ENCODE measurements at regions not wholly inside any gene's neighbourhood (a gene's known extent, or its start where the extent isn't known, plus 50 kb on each side); places are given as distances from the start of the nearest gene placed in this dataset.

- H3K4me1 ChIP-seq (ENCODE audit: control insufficient read depth in 1 of 2, low read depth in 2 of 2): no peaks in the 10 kb centered on the region
- DNase-seq (ENCODE audit: low spot score) (no peak), ATAC-seq (ENCODE audit: insufficient number of reproducible peaks, low FRiP score, low read depth) (no peak)
- H3K9me3 ChIP-seq: no peaks in the 10 kb centered on the region
- no peak overlapping the region for H3K27ac ChIP-seq
- H3K4me3 ChIP-seq: no peak overlapping the region
- no peaks in the 10 kb centered on the region for H3K27me3 ChIP-seq (replicated peaks; ENCODE audit: insufficient read depth)
- TF ChIP-seq CTCF (IDR thresholded peaks at IDR 0.05): no peak
- H3K36me3 ChIP-seq: no peaks in the 10 kb centered on the region
Observed at GRCh38 chr17:63364944-63365343, 81.2 kb downstream of the CYB561 start.

GRCh38 chr17:63365366-63366240 lies 80.5 kb downstream of the CYB561 start:
- DNase-seq (ENCODE audit: low spot score) (no peak), ATAC-seq (ENCODE audit: insufficient number of reproducible peaks, low FRiP score, low read depth) (no peak)
- Histone ChIP-seq H3K27me3 (replicated peaks; ENCODE audit: insufficient read depth) (no peaks in the 10 kb centered on the region), H3K4me1 (ENCODE audit: control insufficient read depth in 1 of 2, low read depth in 2 of 2) (no peaks in the 10 kb centered on the region), H3K9me3 (no peaks in the 10 kb centered on the region), H3K4me3 (no peak overlapping the region), H3K27ac (no peak overlapping the region), H3K36me3 (no peaks in the 10 kb centered on the region)
- no peak for TF ChIP-seq CTCF (IDR thresholded peaks at IDR 0.05)

GRCh38 chr17:63366241-63366566 lies 79.9 kb downstream of the CYB561 start:
- Histone ChIP-seq H3K36me3 (no peaks in the 10 kb centered on the region), H3K27ac (no peak overlapping the region), H3K4me3 (no peak overlapping the region), H3K4me1 (ENCODE audit: control insufficient read depth in 1 of 2, low read depth in 2 of 2) (no peaks in the 10 kb centered on the region), H3K27me3 (replicated peaks; ENCODE audit: insufficient read depth) (no peaks in the 10 kb centered on the region), H3K9me3 (no peaks in the 10 kb centered on the region)
- TF ChIP-seq CTCF (IDR thresholded peaks at IDR 0.05): no peak
- ATAC-seq (ENCODE audit: insufficient number of reproducible peaks, low FRiP score, low read depth) (no peak), DNase-seq (ENCODE audit: low spot score) (no peak)

- Histone ChIP-seq H3K27ac (no peak overlapping the region), H3K27me3 (replicated peaks; ENCODE audit: insufficient read depth) (no peaks in the 10 kb centered on the region), H3K9me3 (no peaks in the 10 kb centered on the region), H3K4me1 (ENCODE audit: control insufficient read depth in 1 of 2, low read depth in 2 of 2) (no peaks in the 10 kb centered on the region), H3K36me3 (no peaks in the 10 kb centered on the region), H3K4me3 (no peak overlapping the region)
- no peak for TF ChIP-seq CTCF (IDR thresholded peaks at IDR 0.05)
- DNase-seq (ENCODE audit: low spot score) (no peak), ATAC-seq (ENCODE audit: insufficient number of reproducible peaks, low FRiP score, low read depth) (no peak)
Observed at GRCh38 chr17:63369233-63369632, 76.9 kb downstream of the CYB561 start.

- Histone ChIP-seq H3K27ac (no peak overlapping the region), H3K27me3 (replicated peaks; ENCODE audit: insufficient read depth) (no peaks in the 10 kb centered on the region), H3K9me3 (no peaks in the 10 kb centered on the region), H3K36me3 (no peaks in the 10 kb centered on the region), H3K4me1 (ENCODE audit: control insufficient read depth in 1 of 2, low read depth in 2 of 2) (no peaks in the 10 kb centered on the region), H3K4me3 (no peak overlapping the region)
- ATAC-seq (ENCODE audit: insufficient number of reproducible peaks, low FRiP score, low read depth) (no peak), DNase-seq (ENCODE audit: low spot score) (no peak)
- TF ChIP-seq CTCF (IDR thresholded peaks at IDR 0.05): no peak
Observed at GRCh38 chr17:63370696-63371095, 75.4 kb downstream of the CYB561 start.
